GM18909 (cell line): ENCODE measurements at regions not wholly inside any gene's neighbourhood (a gene's known extent, or its start where the extent isn't known, plus 50 kb on each side); places are given as distances from the start of the nearest gene placed in this dataset.

Experiments used
- ATAC-seq: cut with Tn5 transposase; IDR thresholded peaks from one replicate; pipeline ENCODE4 v1.9.1; 2021; ENCODE audit warnings: mild to moderate bottlenecking; ENCODE audit not compliant: unreplicated experiment, poor library complexity

DNA sequence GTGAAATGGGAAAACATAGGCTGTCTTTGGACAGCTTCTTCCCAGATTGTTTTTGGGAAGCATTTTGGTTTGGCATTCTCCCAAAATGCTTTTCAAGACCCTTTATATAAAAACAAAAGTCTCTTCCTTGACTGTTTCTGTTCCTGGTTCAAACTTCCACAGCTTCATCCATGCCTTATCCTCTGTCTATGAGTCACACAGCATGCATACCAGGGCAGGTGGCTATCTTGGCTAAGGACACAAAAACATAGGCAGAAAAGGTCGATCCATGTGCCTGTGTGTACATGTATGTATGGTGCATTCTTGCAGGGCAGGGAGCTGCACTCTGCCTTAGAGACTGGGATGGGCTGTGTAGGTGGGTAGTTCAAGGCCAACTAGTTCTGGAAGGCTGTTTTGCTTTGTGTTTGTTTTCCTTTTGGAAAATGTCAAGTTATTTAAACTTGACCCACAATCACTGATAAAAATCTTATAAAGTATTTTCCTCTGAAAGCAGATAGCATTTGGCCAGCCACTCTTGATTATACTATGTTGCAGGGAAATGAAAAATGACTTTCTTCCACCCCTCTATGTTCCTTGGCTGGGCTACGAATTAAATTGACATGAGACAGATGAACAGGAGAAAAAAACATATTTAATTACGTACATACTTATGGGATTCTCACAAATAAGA is 437.0 kb downstream of the SIPA1L2 start:
- no peak for ATAC-seq

DNA sequence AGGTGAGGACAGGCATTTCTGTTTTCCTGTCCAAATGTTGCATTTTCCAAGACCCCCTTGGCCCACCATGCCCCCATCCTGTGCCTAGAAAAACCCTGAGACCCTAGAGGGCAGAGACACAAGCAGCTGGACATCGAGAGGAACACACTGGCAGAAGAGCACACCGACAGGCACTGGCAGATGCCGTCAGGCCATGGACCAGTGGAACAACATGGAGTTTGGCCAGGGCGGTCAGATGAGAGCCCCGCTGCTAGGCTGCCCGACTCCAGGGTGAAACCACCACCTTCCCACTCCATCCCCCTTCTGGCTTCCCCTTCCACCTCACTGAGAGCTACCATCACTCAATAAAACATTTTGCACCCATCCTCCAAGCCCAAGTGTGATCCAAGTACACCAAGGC is 438.4 kb downstream of the SIPA1L2 start:
- ATAC-seq, result no peak

GRCh38 chr1:232188318-232188717 is 441.6 kb downstream of the SIPA1L2 start:
- ATAC-seq, result no peak

GRCh38 chr1:232186931-232187330 is 443.0 kb downstream of the SIPA1L2 start:
- no peak for ATAC-seq

DNA sequence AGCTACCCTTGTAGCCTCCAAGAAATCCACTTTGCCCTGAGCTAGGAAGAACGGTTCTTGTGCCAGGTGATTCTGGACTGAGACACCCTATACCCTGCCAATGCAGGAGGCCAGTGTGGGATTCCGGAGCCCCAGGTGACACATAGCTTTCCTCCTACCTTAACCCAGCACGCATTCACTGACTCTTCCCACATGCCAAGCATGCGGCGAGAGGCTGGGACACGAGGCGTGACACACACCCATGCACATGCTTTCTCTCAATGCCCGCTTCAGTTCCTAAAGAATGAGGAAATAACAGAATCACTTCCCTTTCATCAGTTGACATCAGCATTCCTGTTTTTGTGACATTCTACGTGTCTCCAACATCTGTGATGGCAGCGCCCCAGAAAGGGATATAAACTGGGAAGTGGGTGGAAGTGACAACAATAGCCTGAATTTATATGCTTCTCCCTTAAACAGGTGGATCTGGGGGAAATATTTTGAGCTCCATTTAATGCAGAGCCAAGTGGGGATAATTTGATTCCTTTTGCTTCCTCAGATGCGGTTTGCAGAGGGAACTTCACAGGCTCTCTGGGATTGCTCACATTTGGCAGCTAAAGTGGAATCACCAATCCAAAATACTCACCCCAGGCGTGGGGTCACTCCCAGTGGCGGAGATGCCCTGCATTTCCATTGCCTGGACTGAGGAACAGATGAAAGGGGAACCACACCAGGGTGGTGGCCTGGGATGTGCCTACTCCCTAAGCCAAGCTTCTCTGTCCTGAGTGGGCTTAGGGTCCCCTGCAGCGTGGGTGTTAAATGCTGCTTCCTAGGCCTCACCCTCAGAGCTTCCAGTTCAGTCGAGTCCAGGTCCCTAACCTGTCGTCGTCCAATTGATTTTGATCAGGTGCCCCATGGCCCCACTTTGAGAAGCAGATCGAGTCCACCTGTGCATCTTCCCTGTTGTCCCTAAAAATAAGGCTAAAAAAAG is 445.1 kb downstream of the SIPA1L2 start:
- ATAC-seq, result no peak

- ATAC-seq, result no peak
These were observed 446.1 kb downstream of the SIPA1L2 start for GRCh38 chr1:232183802-232184201.

GRCh38 chr1:232183266-232183800 is 446.6 kb downstream of the SIPA1L2 start:
- ATAC-seq, result no peak

GRCh38 chr1:232182236-232182635 is 447.7 kb downstream of the SIPA1L2 start:
- ATAC-seq, result no peak

GRCh38 chr1:232180779-232181136 is 449.2 kb downstream of the SIPA1L2 start:
- no peak for ATAC-seq

DNA sequence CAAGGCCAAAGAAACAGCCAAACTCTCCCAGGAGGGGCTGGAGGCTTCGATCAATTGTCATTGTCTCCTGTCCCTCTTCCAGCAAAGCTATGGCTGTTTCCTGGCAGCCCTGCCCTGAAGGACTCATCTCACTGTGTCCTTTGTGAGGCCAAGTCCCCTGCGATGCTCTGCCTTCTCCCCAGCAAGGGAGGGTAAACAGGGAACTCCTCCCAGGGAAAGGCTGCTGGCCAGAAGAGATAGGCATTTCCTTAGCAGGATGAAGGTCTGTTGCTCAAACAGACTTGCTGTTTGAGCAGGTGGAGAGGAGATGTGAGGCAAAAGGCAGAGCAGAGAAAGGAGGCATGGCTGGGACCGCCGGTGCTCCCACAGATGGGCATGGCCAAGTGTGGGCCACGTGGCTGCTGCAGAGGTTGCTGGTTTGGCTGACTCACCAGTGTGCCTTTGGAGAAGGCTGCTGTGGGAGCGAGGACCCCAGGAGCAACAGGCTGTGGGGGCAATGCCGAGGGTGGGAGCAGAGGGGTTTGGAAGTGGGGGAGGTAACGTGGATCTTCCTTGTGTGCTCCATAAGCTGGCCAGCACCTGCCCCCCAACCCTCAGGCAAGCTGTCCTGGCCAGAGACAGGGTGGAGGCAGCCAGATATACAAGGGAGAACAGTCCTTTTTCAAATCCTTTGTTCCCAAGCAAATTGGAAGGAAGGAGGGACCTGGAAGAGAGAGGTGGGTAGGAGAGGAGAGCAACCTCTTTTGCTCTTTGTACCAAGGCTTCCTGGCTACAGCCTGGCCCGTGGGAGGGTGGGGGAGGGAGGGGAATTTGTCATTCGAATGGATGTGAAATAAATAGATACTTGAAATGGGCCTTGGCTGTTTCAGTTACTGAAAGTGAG is 449.8 kb downstream of the SIPA1L2 start:
- ATAC-seq, result no peak

DNA sequence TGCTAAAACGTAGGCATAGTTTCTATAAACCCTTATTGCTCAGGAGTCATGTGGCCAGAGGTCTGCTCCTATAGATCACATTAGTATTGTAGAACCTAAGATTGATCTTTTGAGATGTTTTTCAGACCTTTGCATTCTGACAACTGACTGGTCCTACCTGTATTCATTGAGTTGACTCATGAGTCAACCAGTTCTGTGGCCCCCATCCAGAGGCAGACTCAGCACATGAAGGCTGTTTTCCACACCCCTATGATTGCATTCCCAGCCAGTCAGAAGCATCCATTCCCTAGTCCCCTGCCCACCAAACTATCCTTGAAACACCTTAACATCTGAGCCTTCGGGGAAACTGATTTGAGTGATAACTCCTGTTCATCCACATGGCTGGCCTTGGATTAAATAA is 451.7 kb downstream of the SIPA1L2 start:
- no peak for ATAC-seq

GRCh38 chr1:232177438-232177837 is 452.5 kb downstream of the SIPA1L2 start:
- ATAC-seq, result no peak

DNA sequence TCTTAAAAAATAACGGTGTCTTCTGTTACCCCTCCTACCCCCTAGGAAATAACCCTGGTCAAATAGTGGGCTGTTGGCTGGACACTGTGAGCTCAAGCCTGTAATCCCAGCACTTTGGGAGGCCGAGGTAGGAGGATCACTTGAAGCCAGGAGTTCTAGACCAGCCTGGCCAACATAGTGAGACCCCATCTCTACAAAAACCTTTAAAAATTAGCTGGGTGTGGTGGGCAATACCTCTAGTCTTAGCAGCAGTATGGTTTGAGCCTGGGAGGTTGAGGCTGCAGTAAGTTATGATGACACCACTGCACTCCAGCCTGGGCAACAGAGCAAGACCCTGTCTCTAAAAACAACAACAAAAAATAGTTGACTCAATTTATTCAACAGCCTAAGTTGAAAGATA is 453.7 kb downstream of the SIPA1L2 start:
- no peak for ATAC-seq

DNA sequence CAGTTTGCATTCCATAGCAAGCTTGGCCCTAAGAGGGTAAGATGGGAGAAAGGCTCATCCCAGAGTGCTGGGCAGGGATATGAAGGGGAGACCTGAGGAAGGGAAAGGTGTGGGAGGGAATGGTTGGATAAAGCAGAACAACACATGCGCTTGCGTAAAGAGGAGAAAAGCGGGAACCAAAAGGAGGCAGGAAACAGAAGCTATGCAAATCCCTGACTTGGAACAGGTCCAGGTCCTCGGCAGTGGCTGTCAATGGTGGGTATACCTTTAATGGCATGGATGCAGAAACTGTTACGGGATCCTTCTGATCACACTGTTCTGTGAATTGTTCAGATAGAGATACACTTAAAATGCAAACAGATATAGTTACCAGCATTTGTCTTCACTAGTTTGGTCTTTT is 455.6 kb downstream of the SIPA1L2 start:
- ATAC-seq, result no peak

- ATAC-seq, result no peak
These were observed 457.4 kb downstream of the SIPA1L2 start for GRCh38 chr1:232172563-232172962.

DNA sequence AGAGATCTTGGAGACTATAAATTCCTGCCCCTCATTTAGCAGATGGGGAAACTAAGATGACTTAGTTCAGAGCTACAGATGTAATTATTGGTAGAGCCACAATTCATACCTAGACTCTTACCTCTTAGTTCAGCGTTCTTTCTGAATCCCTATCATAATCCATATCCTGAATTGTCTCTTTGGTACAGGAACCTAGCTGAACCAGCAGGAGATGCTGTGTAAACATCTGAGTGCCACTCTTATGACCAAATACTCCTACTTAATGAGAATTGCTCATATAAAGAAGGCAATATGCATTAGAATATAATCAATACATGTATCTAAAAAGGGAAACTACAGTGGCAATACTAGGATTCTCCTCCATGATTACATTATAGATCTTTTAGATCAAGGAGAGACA is 459.0 kb downstream of the SIPA1L2 start:
- no peak for ATAC-seq

GRCh38 chr1:232169436-232169835 is 460.5 kb downstream of the SIPA1L2 start:
- ATAC-seq, result no peak

- ATAC-seq, result no peak
These were observed 461.4 kb downstream of the SIPA1L2 start for GRCh38 chr1:232168508-232168907.

GRCh38 chr1:232166942-232167341 is 463.0 kb downstream of the SIPA1L2 start:
- ATAC-seq, result no peak
